ENCODE measurements at regions not wholly inside any gene's neighbourhood (a gene's known extent, or its start where the extent isn't known, plus 50 kb on each side); places are given as distances from the start of the nearest gene placed in this dataset.

DNA sequence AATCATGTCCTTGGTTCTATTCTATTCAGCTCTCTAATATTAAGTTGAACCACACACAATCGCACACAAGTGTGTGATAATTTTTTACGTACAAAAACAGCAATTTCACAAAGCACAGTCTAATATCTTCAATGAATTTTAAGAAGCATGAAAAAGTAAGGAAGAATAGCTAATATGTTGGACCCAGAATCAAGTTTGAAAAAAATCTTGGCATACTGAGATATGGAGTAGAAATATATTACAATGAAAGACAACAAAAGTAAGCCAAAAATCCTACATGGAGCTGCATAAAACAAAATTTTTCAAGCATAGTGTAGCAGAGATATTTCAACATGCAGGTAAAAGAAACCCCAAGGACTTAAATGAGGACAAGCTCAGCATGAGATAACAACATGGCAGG lies 219.1 kb upstream of the RND3 start:
- intact Hi-C loops (cut with DNase I; ENCODE audit: low total_unique reads), result no loop called here
- no peak for DNase-seq
- WGBS, 2 donors, result 87 to 92% methylated on average over 2 of the region's 2 CpGs
- H3K4me1 ChIP-seq, result no peaks in the 10 kb centered on the region
- no peak overlapping the region for H3K27ac ChIP-seq
- no peak for TF ChIP-seq POLR2A (IDR thresholded peaks at IDR 0.05)
- TF ChIP-seq, protein P1, sequence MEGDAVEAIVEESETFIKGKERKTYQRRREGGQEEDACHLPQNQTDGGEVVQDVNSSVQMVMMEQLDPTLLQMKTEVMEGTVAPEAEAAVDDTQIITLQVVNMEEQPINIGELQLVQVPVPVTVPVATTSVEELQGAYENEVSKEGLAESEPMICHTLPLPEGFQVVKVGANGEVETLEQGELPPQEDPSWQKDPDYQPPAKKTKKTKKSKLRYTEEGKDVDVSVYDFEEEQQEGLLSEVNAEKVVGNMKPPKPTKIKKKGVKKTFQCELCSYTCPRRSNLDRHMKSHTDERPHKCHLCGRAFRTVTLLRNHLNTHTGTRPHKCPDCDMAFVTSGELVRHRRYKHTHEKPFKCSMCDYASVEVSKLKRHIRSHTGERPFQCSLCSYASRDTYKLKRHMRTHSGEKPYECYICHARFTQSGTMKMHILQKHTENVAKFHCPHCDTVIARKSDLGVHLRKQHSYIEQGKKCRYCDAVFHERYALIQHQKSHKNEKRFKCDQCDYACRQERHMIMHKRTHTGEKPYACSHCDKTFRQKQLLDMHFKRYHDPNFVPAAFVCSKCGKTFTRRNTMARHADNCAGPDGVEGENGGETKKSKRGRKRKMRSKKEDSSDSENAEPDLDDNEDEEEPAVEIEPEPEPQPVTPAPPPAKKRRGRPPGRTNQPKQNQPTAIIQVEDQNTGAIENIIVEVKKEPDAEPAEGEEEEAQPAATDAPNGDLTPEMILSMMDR (IDR thresholded peaks at IDR 0.05), result no peak
- no peaks in the 10 kb centered on the region for H3K27me3 ChIP-seq
- no peaks in the 10 kb centered on the region for H3K9me3 ChIP-seq
- H3K36me3 ChIP-seq (ENCODE audit: low read depth, missing control alignments), result no peaks in the 10 kb centered on the region
- H3K4me3 ChIP-seq, result no peak overlapping the region

DNA sequence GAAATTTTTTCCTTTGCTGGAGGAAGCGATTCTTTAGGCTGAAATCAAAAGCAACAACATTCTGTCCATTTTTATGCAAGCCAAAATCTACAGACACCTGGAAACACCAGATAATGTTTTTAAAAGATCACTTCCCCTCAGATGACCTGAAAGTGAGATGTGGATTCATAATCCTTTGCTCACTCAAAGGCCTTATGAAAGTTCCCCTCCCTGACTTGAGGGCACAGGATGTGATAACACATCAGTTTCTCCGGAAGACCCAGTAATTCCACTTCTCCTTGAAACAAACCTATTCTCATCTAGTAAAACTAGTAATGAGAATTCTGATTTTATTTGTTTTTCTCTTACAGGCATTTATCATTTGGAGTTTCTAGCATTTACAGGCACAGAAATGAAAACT lies 218.3 kb upstream of the RND3 start:
- no peaks in the 10 kb centered on the region for H3K9me3 ChIP-seq
- intact Hi-C loops (cut with DNase I; ENCODE audit: low total_unique reads), result no loop called here
- WGBS, 2 donors, result 42 to 44% methylated on average over 2 of the region's 2 CpGs
- no peaks in the 10 kb centered on the region for H3K36me3 ChIP-seq (ENCODE audit: low read depth, missing control alignments)
- no peak overlapping the region for H3K27ac ChIP-seq
- no peaks in the 10 kb centered on the region for H3K4me1 ChIP-seq
- H3K27me3 ChIP-seq, result no peaks in the 10 kb centered on the region
- no peak overlapping the region for H3K4me3 ChIP-seq
- TF ChIP-seq, protein P1 (IDR thresholded peaks at IDR 0.05), result no peak
- no peak for TF ChIP-seq POLR2A (IDR thresholded peaks at IDR 0.05)
- no peak for DNase-seq

DNA sequence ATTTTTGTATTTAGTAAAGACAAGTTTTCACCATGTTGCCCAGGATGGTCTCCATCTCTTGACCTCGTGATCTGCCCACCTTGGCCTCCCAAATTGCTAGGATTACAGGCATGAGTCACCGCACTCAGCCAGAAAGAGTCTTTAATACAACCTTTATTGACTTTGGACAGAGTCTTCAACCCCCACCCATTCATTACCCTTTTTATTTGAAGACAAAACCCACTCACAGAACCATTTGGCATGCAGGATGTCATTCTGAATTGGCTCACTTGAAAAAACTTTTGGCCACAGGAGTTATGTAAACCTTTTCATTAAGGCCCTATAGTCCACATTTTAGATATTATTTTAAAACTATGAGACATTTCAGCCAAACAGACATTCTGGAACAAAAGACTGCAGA lies 217.9 kb upstream of the RND3 start:
- intact Hi-C loops (cut with DNase I; ENCODE audit: low total_unique reads), result no loop called here
- Histone ChIP-seq H3K4me3 (no peak overlapping the region), H3K36me3 (ENCODE audit: low read depth, missing control alignments) (no peaks in the 10 kb centered on the region), H3K9me3 (no peaks in the 10 kb centered on the region), H3K27ac (no peak overlapping the region), H3K27me3 (no peaks in the 10 kb centered on the region), H3K4me1 (no peaks in the 10 kb centered on the region)
- TF ChIP-seq, protein P1 (IDR thresholded peaks at IDR 0.05), result no peak
- TF ChIP-seq POLR2A (IDR thresholded peaks at IDR 0.05), result no peak
- WGBS, 2 donors, result 89 to 91% methylated on average over 2 of the region's 2 CpGs
- DNase-seq, result no peak

DNA sequence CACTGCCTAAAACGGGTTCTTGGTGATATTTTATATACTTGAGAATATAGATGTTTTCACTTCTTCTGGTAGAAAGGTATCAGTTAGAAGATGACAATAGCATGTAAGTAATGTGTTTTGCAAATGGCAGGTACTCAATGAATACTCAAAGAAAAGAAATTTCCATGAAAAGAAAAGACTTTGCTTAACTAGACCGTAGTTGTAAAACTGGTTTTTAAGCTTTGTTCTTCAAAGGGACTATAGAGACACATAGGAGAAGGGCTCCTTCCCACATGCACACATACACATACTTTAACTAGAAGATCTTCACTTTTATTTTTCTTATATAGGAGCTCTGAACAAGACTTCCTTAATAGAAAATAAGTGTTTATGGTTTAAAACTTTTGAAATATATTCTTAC lies 215.3 kb upstream of the RND3 start:
- H3K27ac ChIP-seq, result no peak overlapping the region
- no peaks in the 10 kb centered on the region for H3K27me3 ChIP-seq
- no peak for DNase-seq
- WGBS, 2 donors, result 91 to 92% methylated on average over 2 of the region's 2 CpGs
- no peaks in the 10 kb centered on the region for H3K9me3 ChIP-seq
- H3K4me1 ChIP-seq, result no peaks in the 10 kb centered on the region
- H3K36me3 ChIP-seq (ENCODE audit: low read depth, missing control alignments), result no peaks in the 10 kb centered on the region
- H3K4me3 ChIP-seq, result no peak overlapping the region
- intact Hi-C loops (cut with DNase I; ENCODE audit: low total_unique reads), result no loop called here
- no peak for TF ChIP-seq POLR2A (IDR thresholded peaks at IDR 0.05)
- TF ChIP-seq, protein P1 (IDR thresholded peaks at IDR 0.05), result no peak

DNA sequence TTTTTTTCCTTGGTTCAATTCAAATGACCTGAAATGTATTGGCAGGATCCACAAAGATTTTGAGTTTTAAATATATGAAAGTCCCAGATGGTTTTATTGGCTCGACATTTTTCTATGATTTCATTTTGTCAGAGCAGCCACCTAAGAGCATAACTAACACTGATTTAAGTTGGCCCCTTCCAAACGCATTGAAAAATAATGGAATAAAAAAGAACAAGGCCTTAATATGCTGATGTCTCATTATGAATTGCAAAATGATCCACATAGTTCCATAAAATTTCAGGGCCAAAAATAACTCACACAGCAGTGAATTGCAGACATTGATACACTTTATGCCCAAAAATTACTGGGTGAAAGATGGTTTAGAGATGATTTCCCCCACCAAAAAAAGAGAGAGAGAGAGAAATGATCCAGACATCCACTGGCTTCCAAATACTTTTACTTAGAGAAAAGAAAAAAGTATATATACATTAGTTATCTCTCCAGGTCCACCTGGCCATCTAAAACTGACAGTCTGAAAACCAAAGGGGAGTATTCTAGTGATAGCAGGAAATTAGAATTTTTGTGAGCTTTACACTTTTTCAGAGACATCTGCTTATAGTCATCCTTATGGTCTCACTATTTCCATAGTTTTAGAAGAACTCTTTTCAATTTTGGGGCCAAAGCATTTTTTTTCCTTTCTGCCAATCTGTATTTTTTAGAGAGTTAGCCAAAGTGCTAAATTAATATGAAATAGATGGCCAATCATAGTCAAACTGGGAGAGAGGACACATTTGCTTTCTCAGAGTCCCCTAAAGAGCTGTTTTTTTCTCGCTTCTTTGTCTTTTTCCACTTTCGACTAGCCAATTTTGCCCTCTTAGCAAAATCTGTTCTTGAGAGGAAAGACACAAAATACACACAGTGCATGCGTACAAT lies 213.5 kb upstream of the RND3 start:
- Histone ChIP-seq H3K36me3 (ENCODE audit: low read depth, missing control alignments) (no peaks in the 10 kb centered on the region), H3K27ac (no peak overlapping the region), H3K9me3 (no peaks in the 10 kb centered on the region), H3K4me1 (no peaks in the 10 kb centered on the region), H3K27me3 (no peaks in the 10 kb centered on the region), H3K4me3 (no peak overlapping the region)
- 79 to 87% methylated on average over 5 of the region's 5 CpGs for WGBS, 2 donors
- TF ChIP-seq, protein P1 (IDR thresholded peaks at IDR 0.05), result no peak
- no peak for TF ChIP-seq POLR2A (IDR thresholded peaks at IDR 0.05)
- intact Hi-C loops (cut with DNase I; ENCODE audit: low total_unique reads), result no loop called here
- DNase-seq, result no peak

Data from testis (tissue), 2 donors.